AG09319 (cell line): ENCODE measurements at regions not wholly inside any gene's neighbourhood (a gene's known extent, or its start where the extent isn't known, plus 50 kb on each side); places are given as distances from the start of the nearest gene placed in this dataset.
A peak's percentile ranks its signal among the peaks of the same experiment; 100 is the strongest.

Source experiments
- DNase-seq: peaks from one replicate; pipeline ENCODE4 v3.0.0-alpha.2; 2010; ENCODE audit warnings: low read depth; ENCODE audit errors: extremely low read depth
- TF ChIP-seq, protein P1 (sequence below): IDR thresholded peaks from 2 replicates; pipeline ENCODE4 v1.5.1; 2011; ENCODE audit warnings: low read depth, mild to moderate bottlenecking, inconsistent platforms, low read length, moderate library complexity

GRCh38 chr10:36026081-36026480 is 384.0 kb upstream of the FZD8 start:
- TF ChIP-seq, protein P1, sequence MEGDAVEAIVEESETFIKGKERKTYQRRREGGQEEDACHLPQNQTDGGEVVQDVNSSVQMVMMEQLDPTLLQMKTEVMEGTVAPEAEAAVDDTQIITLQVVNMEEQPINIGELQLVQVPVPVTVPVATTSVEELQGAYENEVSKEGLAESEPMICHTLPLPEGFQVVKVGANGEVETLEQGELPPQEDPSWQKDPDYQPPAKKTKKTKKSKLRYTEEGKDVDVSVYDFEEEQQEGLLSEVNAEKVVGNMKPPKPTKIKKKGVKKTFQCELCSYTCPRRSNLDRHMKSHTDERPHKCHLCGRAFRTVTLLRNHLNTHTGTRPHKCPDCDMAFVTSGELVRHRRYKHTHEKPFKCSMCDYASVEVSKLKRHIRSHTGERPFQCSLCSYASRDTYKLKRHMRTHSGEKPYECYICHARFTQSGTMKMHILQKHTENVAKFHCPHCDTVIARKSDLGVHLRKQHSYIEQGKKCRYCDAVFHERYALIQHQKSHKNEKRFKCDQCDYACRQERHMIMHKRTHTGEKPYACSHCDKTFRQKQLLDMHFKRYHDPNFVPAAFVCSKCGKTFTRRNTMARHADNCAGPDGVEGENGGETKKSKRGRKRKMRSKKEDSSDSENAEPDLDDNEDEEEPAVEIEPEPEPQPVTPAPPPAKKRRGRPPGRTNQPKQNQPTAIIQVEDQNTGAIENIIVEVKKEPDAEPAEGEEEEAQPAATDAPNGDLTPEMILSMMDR: no peak
- no peak for DNase-seq

GRCh38 chr10:36023939-36024338 is 381.8 kb upstream of the FZD8 start:
- peak; percentile 57 for DNase-seq
- TF ChIP-seq, protein P1: no peak

DNA sequence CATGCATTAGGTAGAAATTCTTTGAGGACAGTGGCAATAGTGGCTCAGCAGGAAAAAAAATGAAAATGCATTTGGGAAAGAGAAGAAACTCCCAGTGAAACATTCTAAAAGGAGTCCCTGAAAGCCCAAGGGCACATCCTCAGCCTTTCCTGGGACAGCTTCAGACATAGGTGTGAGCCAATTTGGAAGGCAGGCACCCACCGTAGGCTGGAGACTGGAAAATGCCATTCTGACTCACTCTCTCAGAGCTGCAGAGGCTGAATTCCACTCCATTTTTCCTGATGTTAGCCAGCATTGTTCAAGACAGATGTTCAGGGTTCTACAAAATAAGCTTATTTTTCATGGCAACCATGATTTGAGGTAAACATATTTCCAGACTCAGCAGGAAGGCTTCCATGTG is 379.0 kb upstream of the FZD8 start:
- DNase-seq: no peak
- TF ChIP-seq, protein P1: no peak

DNA sequence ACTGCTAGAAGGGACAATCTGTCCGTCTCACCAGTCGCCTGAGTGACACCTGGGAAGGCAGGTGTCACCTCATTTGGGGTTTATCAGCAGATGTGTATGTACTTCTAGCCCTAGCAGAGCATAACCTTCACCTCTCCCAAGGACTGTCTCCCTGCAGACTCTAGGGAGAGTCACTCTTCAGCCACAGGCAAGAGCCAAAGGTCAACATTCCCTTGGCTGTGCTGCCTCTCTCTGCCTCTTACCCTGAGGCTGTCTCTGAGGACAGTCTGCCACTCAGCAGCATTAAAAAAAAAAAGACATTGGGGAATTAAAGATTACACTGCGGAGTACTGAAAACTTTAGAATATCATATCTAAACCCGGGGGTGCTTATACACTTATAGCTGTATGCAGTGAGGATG is 377.7 kb upstream of the FZD8 start:
- TF ChIP-seq, protein P1: no peak
- no peak for DNase-seq

GRCh38 chr10:36018996-36019395 is 376.9 kb upstream of the FZD8 start:
- DNase-seq: no peak
- TF ChIP-seq, protein P1: no peak

GRCh38 chr10:36017137-36017536 is 375.0 kb upstream of the FZD8 start:
- TF ChIP-seq, protein P1: no peak

GRCh38 chr10:36007369-36007768 is 365.3 kb upstream of the FZD8 start:
- DNase-seq: no peak
- TF ChIP-seq, protein P1: no peak

More at GRCh38 chr10:36017137-36017536, 375.0 kb upstream of the FZD8 start:
- no peak for DNase-seq

- DNase-seq: no peak
- TF ChIP-seq, protein P1: no peak
Observed at GRCh38 chr10:36003688-36004087, 361.6 kb upstream of the FZD8 start.
